ENCODE measurements at regions not wholly inside any gene's neighbourhood (a gene's known extent, or its start where the extent isn't known, plus 50 kb on each side); places are given as distances from the start of the nearest gene placed in this dataset.

DNA sequence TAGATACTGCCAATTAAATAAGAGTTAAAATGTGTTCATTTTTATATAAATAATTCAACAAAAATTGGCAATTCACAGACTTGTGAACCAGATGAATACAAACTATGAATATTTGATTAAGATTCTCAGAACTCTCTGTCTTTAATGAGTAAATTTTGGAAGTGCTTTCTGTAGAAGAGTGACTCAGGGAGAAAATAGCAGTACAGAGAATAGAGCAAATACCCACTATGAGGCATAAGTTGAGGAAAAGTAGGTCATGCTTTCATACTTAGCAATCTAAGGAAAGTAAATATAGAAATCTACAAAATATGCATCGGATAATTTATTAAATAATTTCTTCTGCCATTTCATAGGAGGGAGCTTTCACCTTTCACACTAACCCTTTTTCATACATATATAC, 117.7 kb upstream of the TMEM106B start:
- Histone ChIP-seq H4K20me1 (ENCODE audit: insufficient read depth) (no peaks in the 10 kb centered on the region), H3K27ac (no peak overlapping the region), H3K36me3 (ENCODE audit: insufficient read depth) (no peaks in the 10 kb centered on the region), H3K79me2 (ENCODE audit: insufficient read depth, low read depth) (no peaks in the 10 kb centered on the region), H3K27me3 (ENCODE audit: insufficient read depth, low read depth) (no peaks in the 10 kb centered on the region), H3K4me3 (IDR thresholded peaks at IDR 0.05; ENCODE audit: insufficient read depth, low read depth, low read length) (no peak overlapping the region), H3K4me2 (no peak overlapping the region), H2AFZ (ENCODE audit: low read depth) (no peak overlapping the region), H3K9ac (no peak overlapping the region), H3K4me1 (ENCODE audit: low read depth, poor library complexity, severe bottlenecking) (no peaks in the 10 kb centered on the region)
- no peak for TF ChIP-seq CTCF (conservative IDR thresholded peaks at IDR 0.05; ENCODE audit: low read depth, low read length)

- Histone ChIP-seq H3K9ac (no peak overlapping the region), H3K4me2 (no peak overlapping the region), H3K36me3 (ENCODE audit: insufficient read depth) (no peaks in the 10 kb centered on the region), H3K4me3 (IDR thresholded peaks at IDR 0.05; ENCODE audit: insufficient read depth, low read depth, low read length) (no peak overlapping the region), H3K27ac (no peak overlapping the region), H3K27me3 (ENCODE audit: insufficient read depth, low read depth) (no peaks in the 10 kb centered on the region), H3K4me1 (ENCODE audit: low read depth, poor library complexity, severe bottlenecking) (no peaks in the 10 kb centered on the region), H2AFZ (ENCODE audit: low read depth) (no peak overlapping the region), H3K79me2 (ENCODE audit: insufficient read depth, low read depth) (no peaks in the 10 kb centered on the region), H4K20me1 (ENCODE audit: insufficient read depth) (no peaks in the 10 kb centered on the region)
- no peak for TF ChIP-seq CTCF (conservative IDR thresholded peaks at IDR 0.05; ENCODE audit: low read depth, low read length)
These were observed 116.7 kb upstream of the TMEM106B start for GRCh38 chr7:12094365-12094921.

GRCh38 chr7:12102126-12102525, 109.0 kb upstream of the TMEM106B start:
- H3K27ac ChIP-seq: no peak overlapping the region
- H3K79me2 ChIP-seq (ENCODE audit: insufficient read depth, low read depth): no peaks in the 10 kb centered on the region
- H3K9ac ChIP-seq: no peak overlapping the region
- no peaks in the 10 kb centered on the region for H3K36me3 ChIP-seq (ENCODE audit: insufficient read depth)
- no peak for TF ChIP-seq CTCF (conservative IDR thresholded peaks at IDR 0.05; ENCODE audit: low read depth, low read length)
- no peak overlapping the region for H2AFZ ChIP-seq (ENCODE audit: low read depth)
- H3K4me1 ChIP-seq (ENCODE audit: low read depth, poor library complexity, severe bottlenecking): no peaks in the 10 kb centered on the region
- H3K4me2 ChIP-seq: no peak overlapping the region
- H4K20me1 ChIP-seq (ENCODE audit: insufficient read depth): no peaks in the 10 kb centered on the region
- no peak overlapping the region for H3K4me3 ChIP-seq (IDR thresholded peaks at IDR 0.05; ENCODE audit: insufficient read depth, low read depth, low read length)
- no peaks in the 10 kb centered on the region for H3K27me3 ChIP-seq (ENCODE audit: insufficient read depth, low read depth)

- Histone ChIP-seq H3K9ac (no peak overlapping the region), H3K4me2 (no peak overlapping the region), H4K20me1 (ENCODE audit: insufficient read depth) (no peaks in the 10 kb centered on the region), H3K27ac (no peak overlapping the region), H3K4me3 (IDR thresholded peaks at IDR 0.05; ENCODE audit: insufficient read depth, low read depth, low read length) (no peak overlapping the region), H3K4me1 (ENCODE audit: low read depth, poor library complexity, severe bottlenecking) (no peaks in the 10 kb centered on the region), H2AFZ (ENCODE audit: low read depth) (no peak overlapping the region), H3K27me3 (ENCODE audit: insufficient read depth, low read depth) (no peaks in the 10 kb centered on the region), H3K36me3 (ENCODE audit: insufficient read depth) (no peaks in the 10 kb centered on the region), H3K79me2 (ENCODE audit: insufficient read depth, low read depth) (no peaks in the 10 kb centered on the region)
- no peak for TF ChIP-seq CTCF (conservative IDR thresholded peaks at IDR 0.05; ENCODE audit: low read depth, low read length)
These were observed 108.6 kb upstream of the TMEM106B start for GRCh38 chr7:12102527-12102926.

Measured in KMS-11 (cell line).